ENCODE measurements at regions not wholly inside any gene's neighbourhood (a gene's known extent, or its start where the extent isn't known, plus 50 kb on each side); places are given as distances from the start of the nearest gene placed in this dataset.

- TF ChIP-seq CTCF (IDR thresholded peaks at IDR 0.05) (no peak), POLR2A (IDR thresholded peaks at IDR 0.05) (no peak)
These were observed 318.5 kb downstream of the JRKL start for GRCh38 chr11:96708219-96708878.

Data from breast epithelium (tissue), 3 donors.